ENCODE measurements at regions not wholly inside any gene's neighbourhood (a gene's known extent, or its start where the extent isn't known, plus 50 kb on each side); places are given as distances from the start of the nearest gene placed in this dataset.

DNA sequence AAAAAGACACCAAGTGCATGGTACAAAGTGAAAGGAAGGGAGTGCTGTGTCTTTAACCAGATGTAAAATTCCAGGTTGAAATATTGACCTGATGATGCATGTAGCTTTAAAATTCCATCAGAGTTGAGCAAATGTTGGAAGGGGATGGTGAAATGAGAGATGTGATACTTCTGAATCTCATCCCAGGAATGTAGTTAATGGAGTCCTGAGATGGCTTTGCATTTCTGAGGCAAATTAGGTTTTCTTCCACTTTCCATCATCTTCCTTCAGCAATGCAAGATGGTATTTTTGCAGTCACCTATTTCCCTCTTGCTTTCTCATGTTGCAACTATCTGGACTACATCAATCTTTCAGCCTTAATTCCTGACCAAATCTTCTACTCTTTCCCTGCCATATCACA is 194.1 kb upstream of the MIR17HG start:
- no peak for DNase-seq
- H3K27ac ChIP-seq, result no peak overlapping the region
- H3K4me1 ChIP-seq, result peaks cover 4% of the 10 kb centered on the region
- no peak overlapping the region for H3K4me3 ChIP-seq
- H3K9me3 ChIP-seq (replicated peaks), result no peaks in the 10 kb centered on the region; the same call in 1 of the 2 replicates
- H3K27me3 ChIP-seq, result no peaks in the 10 kb centered on the region
- no peaks in the 10 kb centered on the region for H3K36me3 ChIP-seq

DNA sequence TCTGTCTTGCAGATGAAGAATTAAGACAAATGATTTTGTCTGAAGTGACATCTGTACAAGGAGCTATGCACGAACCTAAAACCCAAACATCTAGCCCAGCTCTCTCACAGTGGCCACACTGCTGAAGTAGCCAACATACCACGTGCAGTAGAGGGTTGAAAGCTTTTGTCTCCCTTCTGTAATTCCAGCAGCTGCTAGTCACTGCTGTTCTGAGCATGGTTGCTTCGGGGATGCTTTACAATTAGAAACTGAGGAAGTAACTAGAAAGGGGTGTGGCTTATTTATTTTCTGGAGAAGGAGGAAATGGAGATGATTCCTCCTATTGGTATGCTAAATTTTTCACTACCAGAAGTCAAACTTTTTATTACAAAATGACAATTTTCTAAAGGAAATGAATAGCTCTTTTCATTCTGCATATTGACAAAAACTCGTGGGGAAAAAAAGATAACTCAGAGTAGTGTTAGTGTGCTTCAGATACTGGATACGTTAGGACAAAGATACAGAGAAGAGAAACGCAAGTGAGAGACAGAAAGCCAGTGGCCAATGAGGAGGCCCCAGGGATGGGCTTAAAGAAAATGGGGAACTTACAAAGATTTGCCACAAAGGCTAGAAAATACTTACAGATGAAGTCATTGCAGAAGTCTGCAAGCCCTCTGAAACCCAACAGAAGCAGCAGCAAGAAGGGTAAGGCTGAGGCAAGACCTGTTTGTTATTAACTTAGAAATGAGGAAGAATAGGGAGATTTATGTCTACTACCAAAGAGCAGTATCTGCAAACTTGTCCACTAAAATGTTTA is 192.7 kb upstream of the MIR17HG start:
- Histone ChIP-seq H3K4me1 (peaks cover 4% of the 10 kb centered on the region), H3K36me3 (no peaks in the 10 kb centered on the region), H3K27me3 (no peaks in the 10 kb centered on the region), H3K9me3 (replicated peaks) (no peaks in the 10 kb centered on the region; the same call in 1 of the 2 replicates), H3K27ac (no peak overlapping the region), H3K4me3 (no peak overlapping the region)
- DNase-seq, result peak in 1 of 2 experiments; percentile 28

DNA sequence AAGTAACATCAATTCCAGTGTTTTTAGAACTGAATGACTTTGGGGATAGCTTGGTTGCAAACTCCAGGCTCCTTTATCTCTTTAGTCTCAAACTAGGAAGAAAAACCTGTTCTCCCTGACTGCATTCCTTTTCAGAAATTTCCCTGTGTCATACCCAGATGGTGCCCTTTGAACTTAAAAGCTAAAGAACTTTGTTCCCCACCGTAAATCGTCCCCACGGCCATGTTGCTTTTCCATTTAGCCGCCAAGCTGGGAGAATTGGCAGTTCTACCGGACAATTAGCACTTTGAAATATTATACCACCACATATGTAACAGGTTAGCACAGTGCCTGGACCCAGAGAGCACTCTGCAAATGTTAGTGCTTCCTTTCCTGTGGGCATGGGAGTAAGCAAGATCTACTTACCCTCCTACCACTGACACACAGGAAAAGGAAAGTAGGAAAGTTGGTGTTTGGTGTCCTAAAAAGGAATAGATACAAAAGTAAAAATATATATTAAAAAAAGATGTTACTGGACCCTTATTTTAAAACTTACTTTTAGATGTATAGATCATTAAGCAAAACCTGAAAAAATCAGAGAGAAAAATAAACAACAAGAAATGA is 191.9 kb upstream of the MIR17HG start:
- Histone ChIP-seq H3K4me3 (no peak overlapping the region), H3K9me3 (replicated peaks) (no peaks in the 10 kb centered on the region; the same call in 1 of the 2 replicates), H3K27me3 (no peaks in the 10 kb centered on the region), H3K36me3 (no peaks in the 10 kb centered on the region), H3K27ac (no peak overlapping the region), H3K4me1 (peaks cover 4% of the 10 kb centered on the region)
- no peak for DNase-seq

DNA sequence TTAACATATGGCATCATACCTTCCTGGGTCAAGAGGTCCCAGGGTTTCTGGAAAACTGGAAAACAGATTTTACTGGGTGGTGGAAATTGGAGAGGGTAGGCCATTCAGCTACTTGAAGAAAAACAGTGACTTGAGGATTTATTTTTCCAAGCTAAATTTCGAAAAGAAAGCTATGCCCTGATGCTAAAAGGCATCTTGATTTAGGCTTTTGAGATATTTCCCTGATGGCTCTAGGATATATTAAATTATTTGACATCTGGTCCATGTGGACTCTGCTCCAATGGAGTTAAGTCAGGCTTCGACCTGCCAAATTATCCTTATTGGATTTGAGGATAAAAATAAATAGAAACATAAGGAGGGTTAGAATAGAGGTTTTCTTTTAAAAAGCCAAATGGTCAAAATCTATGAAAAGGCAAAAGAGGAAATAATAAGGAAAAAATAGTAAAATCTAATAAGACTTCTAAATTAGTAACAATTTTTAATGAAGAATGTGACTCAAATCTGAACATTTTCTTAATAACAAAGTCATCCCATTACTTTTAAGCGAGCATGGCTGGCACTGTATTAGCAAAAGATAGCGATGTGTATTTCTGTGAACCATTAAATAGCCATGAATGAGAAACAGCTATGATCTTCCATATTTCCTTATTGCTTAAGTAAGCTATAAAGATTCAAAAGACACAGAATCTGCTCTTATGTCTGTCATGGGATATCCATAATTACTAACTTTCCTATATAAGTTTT is 190.0 kb upstream of the MIR17HG start:
- Histone ChIP-seq H3K36me3 (no peaks in the 10 kb centered on the region), H3K9me3 (replicated peaks) (no peaks in the 10 kb centered on the region; the same call in 1 of the 2 replicates), H3K4me3 (no peak overlapping the region), H3K27me3 (no peaks in the 10 kb centered on the region), H3K27ac (no peak overlapping the region), H3K4me1 (peaks cover 9% of the 10 kb centered on the region)
- DNase-seq, result no peak

DNA sequence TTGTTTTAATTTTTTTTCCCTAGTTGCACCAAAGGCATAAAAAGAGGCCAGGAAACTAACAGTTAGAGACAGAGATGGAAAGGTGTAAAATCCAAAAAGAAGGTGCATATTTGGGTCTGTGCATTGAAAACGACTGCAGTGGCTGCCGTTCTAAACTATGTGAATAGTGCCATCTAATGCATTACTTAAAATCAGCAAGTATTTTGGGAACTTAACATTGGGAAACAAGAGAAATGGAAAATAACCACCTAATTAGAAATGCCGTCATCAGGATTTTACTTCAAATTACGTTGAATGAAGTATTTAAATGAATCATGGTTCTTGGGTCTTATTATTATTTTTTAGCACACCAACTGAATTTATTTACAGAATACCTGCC is 189.5 kb upstream of the MIR17HG start:
- Histone ChIP-seq H3K36me3 (no peaks in the 10 kb centered on the region), H3K27ac (no peak overlapping the region), H3K9me3 (replicated peaks) (no peaks in the 10 kb centered on the region; the same call in 1 of the 2 replicates), H3K27me3 (no peaks in the 10 kb centered on the region), H3K4me1 (peaks cover 9% of the 10 kb centered on the region), H3K4me3 (no peak overlapping the region)
- DNase-seq, result no peak

DNA sequence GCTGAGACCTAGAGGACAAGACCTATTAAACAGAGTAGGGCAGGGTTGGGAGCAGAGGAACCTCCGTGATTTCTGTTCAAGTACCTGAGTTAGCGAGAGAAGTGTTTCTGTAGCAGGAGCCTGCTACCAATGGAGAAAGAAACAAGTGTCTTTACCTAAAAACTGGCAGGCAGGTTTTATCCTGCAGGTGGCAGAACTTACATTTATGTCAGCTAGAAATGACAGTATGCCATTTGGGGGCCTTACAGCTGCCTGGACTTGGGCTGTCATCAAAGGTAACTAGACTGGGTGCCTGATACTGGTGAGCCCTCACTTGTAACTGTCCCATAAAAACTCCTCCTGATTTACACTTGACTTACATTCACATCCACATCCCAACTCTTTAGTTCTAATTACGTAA is 185.3 kb upstream of the MIR17HG start:
- H3K27ac ChIP-seq, result no peak overlapping the region
- H3K9me3 ChIP-seq (replicated peaks), result no peaks in the 10 kb centered on the region
- H3K36me3 ChIP-seq, result no peaks in the 10 kb centered on the region
- H3K27me3 ChIP-seq, result no peaks in the 10 kb centered on the region
- peaks cover 6% of the 10 kb centered on the region for H3K4me1 ChIP-seq
- no peak for DNase-seq
- no peak overlapping the region for H3K4me3 ChIP-seq

DNA sequence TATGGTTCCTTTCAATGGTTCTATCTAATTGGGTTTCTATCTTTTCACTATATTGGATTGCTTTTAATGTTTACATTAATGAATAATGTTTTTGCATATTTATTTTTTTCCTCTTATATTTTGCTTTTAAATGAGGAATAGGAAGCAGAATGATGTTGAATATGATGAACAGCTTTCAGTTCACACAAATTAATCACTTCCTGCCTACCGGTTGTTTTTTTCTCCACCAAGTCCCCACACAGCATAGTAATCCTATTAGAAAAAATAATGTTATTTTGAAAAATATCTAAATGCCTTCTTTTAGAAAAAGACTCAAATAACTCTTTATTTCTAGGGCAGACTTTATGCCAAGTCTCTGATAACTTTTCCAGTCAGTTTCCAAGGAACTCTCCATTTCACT is 184.9 kb upstream of the MIR17HG start:
- H3K27ac ChIP-seq, result no peak overlapping the region
- H3K4me3 ChIP-seq, result no peak overlapping the region
- H3K9me3 ChIP-seq (replicated peaks), result no peaks in the 10 kb centered on the region
- DNase-seq, result no peak
- H3K36me3 ChIP-seq, result no peaks in the 10 kb centered on the region
- H3K27me3 ChIP-seq, result no peaks in the 10 kb centered on the region
- peaks cover 5% of the 10 kb centered on the region; the same call in 1 of the 2 replicates for H3K4me1 ChIP-seq

DNA sequence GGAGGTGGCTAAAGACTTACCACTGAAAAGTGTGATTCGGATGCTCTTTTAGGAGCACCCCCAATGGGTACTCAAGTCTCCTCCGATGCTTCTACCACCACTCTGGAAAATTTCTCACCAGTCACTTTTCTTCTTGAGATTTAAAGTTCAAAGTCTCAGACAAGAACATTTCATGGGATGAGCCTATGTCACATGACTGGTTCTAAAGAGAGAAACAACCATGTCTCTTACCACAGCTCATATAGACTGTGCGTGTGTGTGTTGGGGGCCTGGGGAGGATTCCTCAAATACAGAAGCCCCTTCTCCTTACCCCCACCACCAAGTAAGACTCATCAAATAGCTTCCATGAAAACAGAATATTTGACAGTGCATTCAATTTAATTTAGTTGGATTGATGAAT is 181.7 kb upstream of the MIR17HG start:
- no peak overlapping the region for H3K27ac ChIP-seq
- peaks cover 5% of the 10 kb centered on the region; the same call in 1 of the 2 replicates for H3K4me1 ChIP-seq
- no peaks in the 10 kb centered on the region for H3K27me3 ChIP-seq
- no peak overlapping the region for H3K4me3 ChIP-seq
- no peak for DNase-seq
- no peaks in the 10 kb centered on the region for H3K36me3 ChIP-seq
- no peaks in the 10 kb centered on the region for H3K9me3 ChIP-seq (replicated peaks)

DNA sequence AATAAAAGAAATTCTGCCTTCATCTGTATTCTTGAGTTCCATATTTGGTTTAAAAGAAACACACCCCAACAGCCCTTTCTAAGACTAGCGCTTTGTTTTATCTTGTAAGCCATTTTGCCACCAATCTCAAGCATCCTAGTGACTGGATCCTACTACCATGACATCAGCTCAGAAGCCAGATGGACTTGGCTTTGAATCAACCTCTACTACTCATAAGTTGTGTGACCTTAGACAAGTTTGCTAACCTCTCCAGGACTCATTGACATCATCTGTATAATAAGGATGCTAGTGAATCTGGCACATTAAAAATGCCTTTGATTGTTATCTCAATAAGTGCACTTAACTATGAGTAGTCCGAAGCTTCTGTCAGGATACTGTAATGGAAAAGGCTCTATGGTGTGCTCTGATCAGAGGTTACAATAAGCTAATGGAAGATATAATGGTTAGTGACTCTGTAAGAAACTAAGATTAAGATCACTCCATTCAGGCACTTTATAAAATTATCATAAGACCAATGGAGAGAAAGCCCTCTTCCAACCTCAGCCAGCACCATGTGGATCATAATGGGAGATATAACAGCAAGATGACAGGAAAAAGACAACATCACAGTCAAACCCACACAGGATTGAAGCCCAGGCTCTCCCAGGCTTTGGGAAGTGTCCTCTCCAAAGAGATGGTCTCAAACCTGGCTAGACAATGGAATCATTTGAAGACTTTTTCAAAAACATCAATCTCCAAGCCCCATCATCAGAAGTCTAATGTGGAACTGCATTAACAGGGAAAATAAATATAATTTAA is 180.6 kb upstream of the MIR17HG start:
- no peak for DNase-seq
- H3K27ac ChIP-seq, result no peak overlapping the region
- no peaks in the 10 kb centered on the region for H3K27me3 ChIP-seq
- H3K4me3 ChIP-seq, result no peak overlapping the region
- H3K4me1 ChIP-seq, result peaks cover 3% of the 10 kb centered on the region; the same call in 1 of the 2 replicates
- H3K36me3 ChIP-seq, result no peaks in the 10 kb centered on the region
- H3K9me3 ChIP-seq (replicated peaks), result no peaks in the 10 kb centered on the region

DNA sequence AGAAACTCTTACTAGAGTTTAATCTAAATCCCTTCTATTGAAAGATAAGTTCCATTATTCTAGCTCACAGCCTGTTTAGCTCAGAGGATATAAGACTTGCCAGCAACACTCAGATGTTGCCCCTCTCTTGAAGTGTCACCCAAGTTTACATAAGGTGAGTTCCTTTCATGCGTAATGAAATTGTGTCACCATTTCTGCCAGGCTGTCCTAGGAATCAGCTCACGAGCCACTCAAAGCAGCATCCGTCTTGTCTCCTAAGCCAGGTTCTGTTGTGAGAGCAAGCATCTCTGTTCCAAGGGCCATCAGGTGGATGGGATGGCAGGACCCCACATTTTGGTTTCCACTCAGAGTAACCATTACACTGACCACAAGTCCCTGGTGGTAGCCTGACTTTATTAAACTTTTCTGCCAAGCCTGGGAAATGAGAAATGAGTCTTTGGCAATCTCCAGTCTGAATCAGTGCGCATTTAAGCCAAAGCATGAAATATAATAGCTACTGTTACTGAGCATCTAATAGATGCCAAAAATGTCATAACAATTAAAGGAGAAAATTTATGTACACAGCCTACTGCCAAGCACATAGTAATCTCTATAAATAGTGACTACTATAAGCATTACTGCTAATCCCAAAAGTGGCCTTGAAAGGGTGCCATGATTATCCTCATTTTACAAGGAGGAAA is 179.6 kb upstream of the MIR17HG start:
- Histone ChIP-seq H3K4me3 (no peak overlapping the region), H3K27ac (no peak overlapping the region), H3K36me3 (no peaks in the 10 kb centered on the region), H3K27me3 (no peaks in the 10 kb centered on the region), H3K4me1 (no peaks in the 10 kb centered on the region), H3K9me3 (replicated peaks) (no peaks in the 10 kb centered on the region)
- no peak for DNase-seq

DNA sequence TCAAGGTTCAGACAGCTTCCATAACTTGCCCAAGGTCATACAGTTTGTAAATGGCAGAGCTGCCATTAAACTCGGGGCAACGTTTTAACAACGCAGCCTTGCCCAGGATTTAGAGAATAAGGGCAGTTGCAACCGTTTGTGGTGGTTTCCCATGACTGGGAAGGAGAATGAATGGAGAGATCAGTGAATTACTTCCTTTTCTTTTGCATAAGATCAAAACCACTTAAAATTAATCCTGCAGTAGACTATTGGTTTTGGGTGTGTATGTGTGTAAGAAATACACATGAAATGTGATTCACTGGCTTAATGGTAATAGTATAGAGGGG is 179.1 kb upstream of the MIR17HG start:
- H3K9me3 ChIP-seq (replicated peaks), result no peaks in the 10 kb centered on the region
- H3K36me3 ChIP-seq, result no peaks in the 10 kb centered on the region
- H3K27ac ChIP-seq, result no peak overlapping the region
- H3K4me1 ChIP-seq, result no peaks in the 10 kb centered on the region
- H3K27me3 ChIP-seq, result no peaks in the 10 kb centered on the region
- no peak overlapping the region for H3K4me3 ChIP-seq
- no peak for DNase-seq

DNA sequence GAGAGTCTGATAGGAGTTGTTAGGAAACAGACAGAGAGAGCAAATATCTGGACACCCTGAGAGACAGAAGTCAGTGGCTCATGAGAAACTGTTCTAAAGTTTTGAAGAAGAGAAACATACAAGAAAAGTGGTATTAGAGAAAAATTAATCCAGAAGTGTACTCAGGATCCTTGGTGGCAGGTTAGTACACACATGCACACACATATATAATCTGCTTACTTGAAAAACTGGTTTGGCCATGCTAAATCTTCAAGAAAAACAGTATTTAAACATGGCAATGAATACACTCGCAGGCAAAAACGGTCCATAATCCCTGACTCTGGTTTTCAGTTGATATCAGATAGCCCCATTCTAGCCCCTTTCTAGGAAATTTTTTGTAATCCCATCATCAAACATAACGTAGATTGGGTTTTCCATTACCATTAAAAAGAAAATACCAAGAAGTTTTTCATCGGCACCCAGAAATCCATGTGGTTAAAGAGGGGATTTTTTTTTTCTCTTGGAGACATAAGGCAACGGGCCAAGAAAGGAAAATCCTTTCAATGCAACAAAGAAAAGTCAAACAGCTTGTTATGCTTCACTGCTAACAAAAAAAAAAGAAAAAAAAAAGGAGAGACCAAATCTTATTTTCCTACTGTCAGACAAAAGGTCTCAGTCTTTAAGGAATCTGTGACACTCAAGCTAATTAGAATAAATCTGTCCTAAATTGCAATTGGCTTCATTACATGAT is 178.0 kb upstream of the MIR17HG start:
- Histone ChIP-seq H3K27me3 (no peaks in the 10 kb centered on the region), H3K4me3 (no peak overlapping the region), H3K27ac (no peak overlapping the region), H3K4me1 (no peaks in the 10 kb centered on the region), H3K36me3 (no peaks in the 10 kb centered on the region), H3K9me3 (replicated peaks) (no peaks in the 10 kb centered on the region)
- no peak for DNase-seq

DNA sequence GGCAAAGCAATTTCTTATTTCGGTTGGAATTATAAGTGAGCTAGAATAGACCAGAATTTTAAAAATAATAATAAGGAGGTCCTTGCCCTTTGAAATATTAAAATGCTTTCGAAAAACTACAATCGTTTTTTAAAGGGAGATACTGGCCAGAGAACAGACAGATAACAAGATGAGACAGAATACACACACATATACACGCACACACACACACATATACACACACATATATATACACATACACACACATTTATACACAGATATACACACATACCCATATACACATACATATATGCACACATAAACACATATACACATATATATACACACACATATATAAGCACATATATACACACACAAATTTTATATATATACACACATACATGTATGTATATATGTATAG is 175.3 kb upstream of the MIR17HG start:
- Histone ChIP-seq H3K9me3 (replicated peaks) (no peaks in the 10 kb centered on the region), H3K36me3 (no peaks in the 10 kb centered on the region), H3K27ac (no peak overlapping the region), H3K27me3 (no peaks in the 10 kb centered on the region), H3K4me1 (no peaks in the 10 kb centered on the region), H3K4me3 (no peak overlapping the region)
- DNase-seq, result no peak
